ENCODE measurements at regions not wholly inside any gene's neighbourhood (a gene's known extent, or its start where the extent isn't known, plus 50 kb on each side); places are given as distances from the start of the nearest gene placed in this dataset.

- no peaks in the 10 kb centered on the region for H3K9me3 ChIP-seq
- H3K36me3 ChIP-seq: no peaks in the 10 kb centered on the region
- no peak for TF ChIP-seq CTCF (IDR thresholded peaks at IDR 0.05)
- intact Hi-C loops (cut with DNase I): no loop called here
- no peaks in the 10 kb centered on the region for H3K4me1 ChIP-seq
- no peak overlapping the region for H3K27ac ChIP-seq
- DNase-seq: no peak
- no peak overlapping the region for H3K4me3 ChIP-seq
- no peak for ATAC-seq
- no peaks in the 10 kb centered on the region for H3K27me3 ChIP-seq
These were observed 126.6 kb upstream of the BET1 start for GRCh38 chr7:94130716-94131115.

GRCh38 chr7:94133460-94133859 is 129.3 kb upstream of the BET1 start:
- no peak for ATAC-seq
- Histone ChIP-seq H3K36me3 (no peaks in the 10 kb centered on the region), H3K27me3 (no peaks in the 10 kb centered on the region), H3K9me3 (no peaks in the 10 kb centered on the region), H3K4me1 (no peaks in the 10 kb centered on the region), H3K4me3 (no peak overlapping the region), H3K27ac (no peak overlapping the region)
- no peak for DNase-seq
- TF ChIP-seq CTCF (IDR thresholded peaks at IDR 0.05): no peak
- intact Hi-C loops (cut with DNase I): no loop called here

GRCh38 chr7:94135180-94135579 is 131.0 kb upstream of the BET1 start:
- Histone ChIP-seq H3K9me3 (no peaks in the 10 kb centered on the region), H3K4me1 (no peaks in the 10 kb centered on the region), H3K27ac (no peak overlapping the region), H3K36me3 (no peaks in the 10 kb centered on the region), H3K27me3 (no peaks in the 10 kb centered on the region), H3K4me3 (no peak overlapping the region)
- TF ChIP-seq CTCF (IDR thresholded peaks at IDR 0.05): no peak
- ATAC-seq (no peak), DNase-seq (no peak)
- intact Hi-C loops (cut with DNase I): no loop called here

GRCh38 chr7:94142281-94142680 is 138.1 kb upstream of the BET1 start:
- DNase-seq (no peak), ATAC-seq (no peak)
- no peaks in the 10 kb centered on the region for H3K9me3 ChIP-seq
- H3K27ac ChIP-seq: no peak overlapping the region
- peaks cover 0 to 3% of the 10 kb centered on the region in 2 donors for H3K27me3 ChIP-seq
- TF ChIP-seq CTCF (IDR thresholded peaks at IDR 0.05): no peak
- intact Hi-C loops (cut with DNase I): no loop called here
- no peak overlapping the region for H3K4me3 ChIP-seq
- H3K4me1 ChIP-seq: no peaks in the 10 kb centered on the region
- H3K36me3 ChIP-seq: no peaks in the 10 kb centered on the region

- intact Hi-C loops (cut with DNase I): no loop called here
- no peaks in the 10 kb centered on the region for H3K9me3 ChIP-seq
- H3K4me3 ChIP-seq: no peak overlapping the region
- no peak overlapping the region for H3K27ac ChIP-seq
- ATAC-seq (no peak), DNase-seq (no peak)
- H3K36me3 ChIP-seq: no peaks in the 10 kb centered on the region
- no peaks in the 10 kb centered on the region for H3K4me1 ChIP-seq
- no peak for TF ChIP-seq CTCF (IDR thresholded peaks at IDR 0.05)
- peaks cover 0 to 3% of the 10 kb centered on the region in 2 donors for H3K27me3 ChIP-seq
These were observed 141.4 kb upstream of the BET1 start for GRCh38 chr7:94145602-94146001.

Measured in left lung (tissue), 4 donors.